Epidermal melanocyte (primary cell): ENCODE measurements at regions not wholly inside any gene's neighbourhood (a gene's known extent, or its start where the extent isn't known, plus 50 kb on each side); places are given as distances from the start of the nearest gene placed in this dataset.

Source experiments
- DNase-seq: peaks from one replicate; pipeline ENCODE4 v3.0.0; 2011; ENCODE audit warnings: low spot score; ENCODE audit not compliant: insufficient read length

DNA sequence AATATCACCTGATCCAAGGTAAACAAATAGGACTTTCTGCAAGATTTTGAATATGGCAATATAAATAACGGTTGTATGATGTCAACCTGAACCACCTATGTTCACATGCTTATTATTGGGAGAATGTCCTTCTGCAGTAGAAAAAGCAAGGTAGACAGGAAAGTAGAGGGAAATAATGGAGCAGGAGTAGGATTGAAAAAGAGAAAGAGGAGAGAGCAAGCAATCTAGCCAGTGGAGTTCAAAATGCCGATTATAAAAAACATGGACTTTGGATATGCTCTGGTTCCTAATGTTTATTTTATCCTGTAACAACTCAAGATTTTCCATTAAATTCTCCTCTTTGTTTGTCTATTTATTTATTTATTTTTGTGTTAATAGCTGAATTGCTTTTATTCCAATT lies 878.0 kb upstream of the KCND2 start:
- DNase-seq, result no peak

GRCh38 chr7:119397156-119397555 lies 875.8 kb upstream of the KCND2 start:
- DNase-seq, result no peak

- DNase-seq, result no peak
Measured at GRCh38 chr7:119408596-119408995, 864.4 kb upstream of the KCND2 start.

DNA sequence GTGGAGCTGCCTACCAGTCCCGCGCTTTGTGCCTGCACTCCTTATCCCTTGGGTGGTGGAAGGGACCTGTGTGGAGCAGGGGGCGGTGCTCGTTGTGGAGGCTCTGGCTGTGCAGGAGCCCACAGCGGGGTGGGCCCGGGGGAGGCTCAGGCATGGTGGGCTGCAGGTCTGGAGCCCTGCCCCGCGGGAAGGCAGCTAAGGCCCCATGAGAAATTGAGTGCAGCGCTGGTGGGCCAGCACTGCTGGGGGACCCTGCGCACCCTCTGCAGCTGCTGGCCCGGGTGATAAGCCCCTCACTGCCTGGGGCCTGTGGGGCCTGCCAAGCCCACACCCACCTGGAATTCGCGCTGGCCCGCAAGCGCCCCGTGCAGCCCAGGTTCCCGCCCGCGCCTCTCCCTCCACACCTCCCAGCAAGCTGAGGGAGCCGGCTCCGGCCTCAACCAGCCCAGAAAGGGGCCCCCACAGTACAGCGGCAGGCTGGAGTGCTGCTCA lies 859.6 kb upstream of the KCND2 start:
- DNase-seq, result no peak

DNA sequence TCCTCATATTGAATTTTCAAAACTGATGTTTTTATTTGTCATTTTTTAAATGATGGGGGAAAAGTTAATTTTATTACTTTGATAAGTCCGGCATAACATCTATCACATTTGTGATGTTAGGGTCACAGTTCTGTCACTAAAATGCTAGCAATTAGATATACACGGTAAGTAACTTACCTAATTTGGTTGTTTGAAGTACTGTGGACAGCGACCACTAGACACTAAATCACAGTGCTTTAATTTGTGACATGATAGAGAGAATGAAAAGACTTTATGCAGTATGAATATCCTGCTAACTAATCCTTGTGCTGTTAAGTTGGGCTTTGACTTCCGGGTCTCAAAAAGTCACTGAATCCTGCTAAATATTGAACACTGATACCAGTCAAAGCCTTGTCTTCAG lies 857.3 kb upstream of the KCND2 start:
- DNase-seq, result no peak

DNA sequence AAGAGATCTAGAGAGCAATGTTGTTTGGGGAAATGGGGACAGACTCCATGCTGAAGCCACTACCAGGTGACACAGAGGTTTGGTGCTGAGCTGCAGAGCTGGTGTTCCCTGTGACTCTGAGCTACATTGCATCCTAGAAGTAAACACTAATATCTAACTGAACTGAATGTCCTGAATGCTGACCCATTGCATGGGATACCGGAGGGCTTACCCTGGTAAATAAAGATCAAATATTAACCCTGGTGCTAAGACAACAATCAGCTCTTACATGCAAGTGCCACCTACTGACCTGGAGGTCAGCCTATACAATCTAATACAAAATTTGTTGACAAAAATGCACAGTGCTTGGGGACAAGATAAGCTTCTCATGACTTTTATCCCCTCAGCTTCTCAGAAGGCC lies 851.3 kb upstream of the KCND2 start:
- DNase-seq, result no peak

DNA sequence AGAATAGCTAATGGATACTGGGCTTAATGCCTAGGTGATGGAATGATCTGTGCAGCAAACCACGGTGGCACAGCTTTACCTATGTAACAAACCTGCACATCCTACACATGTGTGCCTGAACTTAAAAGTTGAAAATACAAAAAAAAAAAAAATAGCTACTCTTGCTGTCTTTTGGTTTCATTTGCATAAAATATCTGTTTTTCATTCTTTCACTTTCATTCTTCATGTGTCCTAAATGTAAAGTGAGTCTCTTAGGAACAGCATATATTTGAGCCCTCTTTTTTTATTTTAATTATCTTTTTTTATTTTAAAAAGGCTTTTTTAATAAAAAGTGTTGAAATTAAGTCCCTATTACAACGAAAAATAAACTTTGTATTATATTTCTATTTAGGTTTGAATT lies 836.1 kb upstream of the KCND2 start:
- no peak for DNase-seq

DNA sequence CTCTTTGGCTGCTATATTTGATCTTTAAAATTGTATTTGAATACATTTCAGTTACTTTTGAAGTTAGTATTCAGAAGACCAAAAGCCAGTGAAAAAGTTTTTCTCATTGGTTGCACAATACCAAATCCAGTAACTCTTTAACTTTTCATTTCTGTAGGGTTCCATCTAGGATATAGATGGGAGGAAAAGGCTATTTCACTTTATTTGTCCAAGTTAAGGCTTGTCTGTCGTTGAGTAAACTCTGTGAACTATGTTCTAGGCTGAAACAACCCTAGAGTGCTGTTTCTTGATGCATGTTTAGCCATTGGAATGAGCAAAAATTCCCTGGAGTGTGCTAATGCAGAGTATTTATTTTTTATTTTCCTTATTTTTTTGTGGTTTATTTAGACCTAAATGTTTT lies 834.7 kb upstream of the KCND2 start:
- no peak for DNase-seq

- no peak for DNase-seq
Measured at GRCh38 chr7:119439192-119439591, 833.8 kb upstream of the KCND2 start.

- DNase-seq, result no peak
Measured at GRCh38 chr7:119452401-119452800, 820.6 kb upstream of the KCND2 start.

- DNase-seq, result no peak
Measured at GRCh38 chr7:119465798-119466305, 807.1 kb upstream of the KCND2 start.

DNA sequence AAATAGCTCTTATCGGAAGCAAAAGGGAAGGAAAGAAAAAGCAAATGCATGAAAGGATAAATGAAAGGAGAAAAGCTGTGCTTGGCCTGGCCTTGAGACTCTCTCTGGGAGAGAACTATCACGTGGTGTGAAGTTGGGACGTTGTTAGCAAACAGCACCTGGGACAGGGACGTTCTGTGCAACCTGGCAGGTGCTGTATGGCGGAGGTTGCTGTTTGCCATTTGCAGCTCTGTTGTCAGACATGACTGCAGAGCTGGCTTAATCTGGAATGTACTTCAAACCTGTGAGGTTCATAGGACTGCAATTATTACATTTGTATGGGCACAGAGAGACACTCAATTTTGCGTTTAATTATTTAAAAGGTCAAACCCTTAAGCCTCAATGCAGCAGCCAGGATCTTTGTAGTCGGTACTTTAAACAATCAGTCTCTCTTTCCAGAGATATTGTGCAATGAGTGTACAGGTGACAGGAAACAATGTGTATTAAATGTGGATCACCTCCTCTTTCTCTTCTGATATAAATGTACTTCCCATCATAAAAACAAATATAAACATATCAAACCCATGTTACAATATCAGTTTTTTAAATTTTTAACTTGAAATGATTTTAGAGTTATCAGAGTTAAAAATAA lies 800.5 kb upstream of the KCND2 start:
- no peak for DNase-seq

DNA sequence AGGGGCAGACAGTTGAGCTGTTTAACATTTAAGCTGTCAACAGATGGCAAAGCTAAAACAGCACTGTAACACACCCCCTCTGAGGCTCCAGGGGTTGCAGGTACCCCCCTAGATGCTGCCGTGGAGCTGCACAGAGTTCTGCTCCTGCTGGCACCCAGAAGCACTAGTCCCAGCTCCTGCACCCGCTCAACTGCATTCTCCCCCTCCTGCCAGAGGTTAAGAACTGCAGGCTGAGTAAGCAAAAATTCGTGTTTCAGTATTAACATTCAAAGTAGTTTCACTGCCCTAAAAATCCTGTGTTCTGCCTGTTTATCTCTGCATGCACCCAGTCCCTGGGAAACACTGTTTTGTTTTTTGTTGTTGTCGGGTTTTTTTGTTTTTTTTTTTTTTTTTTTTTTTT lies 790.8 kb upstream of the KCND2 start:
- DNase-seq, result no peak

DNA sequence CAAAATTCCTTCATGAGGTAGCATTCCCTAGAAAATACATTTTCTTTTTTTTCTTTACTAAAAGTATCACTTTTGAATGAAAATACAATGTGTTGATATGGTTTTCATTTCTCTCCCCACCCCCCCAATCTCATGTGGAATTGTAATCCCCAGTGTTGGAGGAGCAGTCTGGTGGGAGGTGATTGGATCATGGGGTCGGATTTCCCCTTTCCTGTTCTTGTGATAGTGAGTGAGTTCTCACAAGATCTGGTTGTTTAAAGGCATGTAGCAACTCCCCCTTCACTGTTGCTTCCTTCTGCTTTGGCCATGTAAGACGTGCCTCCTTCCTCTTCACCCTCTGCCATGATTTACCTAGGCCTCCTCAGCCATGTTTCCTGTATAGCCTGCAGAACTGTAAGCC lies 790.3 kb upstream of the KCND2 start:
- DNase-seq, result no peak

DNA sequence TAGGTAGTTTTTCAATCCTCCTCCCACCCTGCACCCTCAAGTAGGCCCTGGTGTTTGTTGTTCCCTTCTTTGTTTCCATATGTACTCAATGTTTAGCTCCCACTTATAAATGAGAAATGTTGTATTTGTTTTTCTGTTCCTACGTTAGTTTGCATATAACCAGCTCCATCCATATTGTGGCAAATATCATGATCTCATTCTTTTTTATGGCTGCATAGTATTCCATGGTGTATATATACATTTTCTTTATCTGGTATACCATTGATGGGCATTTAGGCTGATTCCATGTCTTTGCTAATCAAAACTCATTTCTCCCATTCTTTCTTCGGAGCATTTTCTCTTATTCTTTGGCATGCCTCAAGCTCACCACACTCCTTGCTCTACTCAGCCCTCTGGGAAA lies 789.6 kb upstream of the KCND2 start:
- DNase-seq, result no peak

DNA sequence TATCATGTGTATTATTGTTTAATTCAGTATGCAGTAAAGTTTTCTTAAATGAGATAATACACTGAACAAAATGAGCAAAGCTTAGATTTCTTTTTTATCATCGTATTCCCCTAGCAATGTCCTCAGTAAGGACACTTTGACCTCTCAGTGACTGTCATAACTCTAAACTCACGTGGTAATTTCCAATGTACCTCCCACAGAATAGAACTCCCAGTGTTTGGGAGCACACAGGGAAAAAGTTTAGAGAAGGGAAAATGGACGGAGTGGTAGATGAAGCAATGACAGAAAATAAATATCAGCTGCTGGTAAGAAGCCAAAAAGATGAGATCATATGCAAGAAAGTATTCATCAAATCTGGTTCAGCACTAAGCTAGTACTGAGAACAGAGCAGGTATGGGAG lies 758.6 kb upstream of the KCND2 start:
- no peak for DNase-seq

DNA sequence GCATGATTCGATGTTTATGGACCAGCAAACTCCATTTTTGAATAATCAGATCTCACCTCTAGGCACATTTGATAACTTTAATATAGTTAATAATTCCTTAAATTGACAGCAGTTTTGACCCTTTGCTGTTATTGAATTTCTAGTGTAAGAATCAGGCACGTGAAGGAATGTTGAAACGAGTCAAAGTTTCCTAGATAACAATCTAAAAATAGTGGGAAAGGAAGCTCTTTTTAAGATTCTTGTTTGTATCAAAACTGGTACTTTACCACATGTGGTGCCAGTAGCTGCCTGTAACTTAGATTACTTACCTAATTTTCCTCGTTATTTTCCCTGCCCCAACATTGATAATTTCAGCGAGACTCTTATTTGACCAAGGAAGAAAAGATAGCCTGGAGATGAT lies 757.8 kb upstream of the KCND2 start:
- DNase-seq, result peak; percentile 14

DNA sequence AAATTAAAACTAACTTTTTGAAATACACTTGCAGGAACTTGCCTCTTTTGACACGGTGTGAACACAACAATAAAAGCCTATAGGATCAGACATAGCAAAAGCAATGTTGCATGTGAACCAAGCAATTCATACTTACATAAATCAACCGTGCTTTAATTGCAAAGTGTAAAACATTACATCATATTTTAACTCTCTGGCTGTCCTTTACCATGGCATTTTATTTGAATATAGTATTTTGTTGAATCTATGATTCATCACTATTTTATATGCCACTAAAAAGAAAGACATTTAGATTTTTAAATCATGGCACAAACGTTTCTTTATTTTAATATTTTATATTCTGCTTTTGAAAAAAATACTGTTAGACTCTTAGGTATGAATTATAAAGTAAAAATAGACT lies 757.0 kb upstream of the KCND2 start:
- no peak for DNase-seq

DNA sequence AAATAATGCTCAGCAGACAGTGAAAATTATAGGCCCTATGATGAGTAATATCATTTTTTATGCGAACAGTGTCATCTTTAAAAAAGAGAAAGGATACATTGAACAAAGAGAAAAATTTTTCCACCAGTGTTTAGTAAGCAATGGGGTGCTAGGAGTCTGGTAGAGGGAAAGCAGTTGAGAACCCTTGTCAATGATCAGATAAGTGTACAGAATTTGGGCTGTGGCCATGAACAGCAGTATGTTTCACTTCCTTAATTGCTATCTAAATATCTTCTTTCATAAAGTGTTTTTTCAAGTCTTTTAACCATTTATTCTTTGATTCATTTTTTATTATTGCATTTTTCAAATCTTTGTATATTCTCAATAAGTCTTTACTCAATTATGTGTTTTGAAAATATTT lies 750.7 kb upstream of the KCND2 start:
- no peak for DNase-seq

GRCh38 chr7:119522698-119523097 lies 750.3 kb upstream of the KCND2 start:
- DNase-seq, result no peak

DNA sequence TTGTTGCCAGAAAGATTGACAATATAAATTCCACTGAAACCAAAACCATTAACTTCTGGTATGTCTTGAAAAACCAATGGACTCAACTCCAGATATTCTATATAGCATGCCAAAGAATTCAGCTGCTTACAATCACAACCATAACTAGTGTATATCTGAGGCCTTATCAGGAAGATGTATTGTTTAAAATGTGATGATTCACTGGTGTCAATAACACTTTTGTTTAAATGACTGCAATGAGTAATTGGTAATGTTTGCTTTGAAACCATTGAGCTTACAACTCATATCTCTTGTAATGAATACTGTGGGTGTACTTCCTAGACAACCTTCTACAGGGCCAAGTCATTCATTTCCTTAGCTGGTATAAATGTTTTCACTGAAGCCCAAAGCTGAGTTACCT lies 727.9 kb upstream of the KCND2 start:
- no peak for DNase-seq

DNA sequence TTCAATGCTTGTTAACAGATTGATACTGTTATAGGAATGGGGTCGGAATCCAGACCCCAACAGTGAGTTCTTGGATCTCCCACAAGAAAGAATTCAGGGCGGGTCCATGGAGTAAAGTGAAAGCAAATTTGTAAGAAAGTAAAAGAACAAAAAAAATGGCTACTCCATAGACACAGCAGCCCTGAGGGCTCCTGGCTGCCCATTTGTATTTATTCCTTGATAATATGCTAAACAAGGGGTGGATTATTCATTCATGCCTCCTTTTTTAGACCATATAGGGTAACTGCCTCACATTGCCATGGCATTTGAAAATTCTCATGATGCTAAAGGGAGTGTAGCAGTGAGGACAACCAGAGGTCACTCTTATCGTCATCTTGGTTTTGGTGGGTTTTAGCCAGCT lies 717.2 kb upstream of the KCND2 start:
- no peak for DNase-seq

- DNase-seq, result no peak
Measured at GRCh38 chr7:119556436-119556835, 716.5 kb upstream of the KCND2 start.

- DNase-seq, result no peak
Measured at GRCh38 chr7:119561751-119562150, 711.2 kb upstream of the KCND2 start.
